Activated naive CD8-positive, alpha-beta T cell (primary cell): ENCODE measurements at regions not wholly inside any gene's neighbourhood (a gene's known extent, or its start where the extent isn't known, plus 50 kb on each side); places are given as distances from the start of the nearest gene placed in this dataset.

ENCODE experiments used
- H3K27ac Mint-ChIP-seq: one replicate; pipeline ENCODE4 v1.8.0; 2021; ENCODE audit warnings: mixed read lengths
- H3K27me3 Mint-ChIP-seq: one replicate; pipeline ENCODE4 v1.8.0; 2021; ENCODE audit warnings: mixed read lengths
- H3K36me3 Mint-ChIP-seq: one replicate; pipeline ENCODE4 v1.8.0; 2021; ENCODE audit warnings: mixed read lengths
- H3K4me1 Mint-ChIP-seq: one replicate; pipeline ENCODE4 v1.8.0; 2021; ENCODE audit warnings: low read depth, mixed read lengths
- H3K4me3 Mint-ChIP-seq: one replicate; pipeline ENCODE4 v1.8.0; 2021; ENCODE audit warnings: mild to moderate bottlenecking, mixed read lengths
- H3K9me3 Mint-ChIP-seq: one replicate; pipeline ENCODE4 v1.8.0; 2021; ENCODE audit warnings: low read depth, mixed read lengths

DNA sequence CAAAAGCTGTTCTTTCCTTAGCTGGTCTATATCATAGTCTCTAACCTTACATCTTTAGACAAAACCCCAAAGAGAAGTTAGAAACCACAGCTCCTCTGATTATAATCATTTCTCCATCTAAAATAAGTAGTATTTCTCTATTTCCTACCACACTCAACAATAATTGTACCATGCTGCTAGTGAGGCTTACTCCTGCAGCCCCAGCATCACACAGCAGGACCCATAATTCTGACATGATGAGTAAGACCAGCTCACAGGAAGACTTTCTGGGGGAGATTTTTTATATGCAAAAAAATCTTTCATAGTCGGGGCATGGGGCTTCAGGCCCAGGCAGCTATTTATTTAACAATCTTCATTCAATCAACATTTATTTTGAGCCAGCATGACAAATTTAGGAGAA lies 441.6 kb downstream of the DYNC2H1 start:
- Mint-ChIP-seq H3K36me3 (no peaks in the 10 kb centered on the region), H3K4me3 (no peak overlapping the region), H3K27me3 (no peaks in the 10 kb centered on the region), H3K4me1 (no peaks in the 10 kb centered on the region), H3K9me3 (no peaks in the 10 kb centered on the region), H3K27ac (no peak overlapping the region)

DNA sequence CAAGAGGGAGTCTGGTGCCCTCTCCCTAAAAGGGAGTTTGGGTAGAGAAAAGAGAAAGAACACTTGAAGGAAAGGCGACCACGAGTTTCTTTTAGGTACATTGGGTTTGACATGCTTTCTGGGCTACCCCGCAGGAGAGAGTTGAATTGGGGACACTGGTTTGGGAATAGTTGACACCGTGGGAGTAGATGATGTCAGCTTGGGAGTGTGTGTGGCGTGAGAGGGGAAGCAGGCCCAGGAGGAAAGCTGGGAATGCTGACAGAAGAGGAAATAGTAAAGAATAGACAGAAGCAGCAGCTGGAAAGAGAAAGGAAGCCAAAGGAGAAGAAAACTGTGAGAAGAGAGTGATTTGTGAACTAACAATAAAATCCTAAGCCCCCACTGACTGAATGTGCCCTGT lies 442.9 kb downstream of the DYNC2H1 start:
- Mint-ChIP-seq H3K36me3 (no peaks in the 10 kb centered on the region), H3K27me3 (no peaks in the 10 kb centered on the region), H3K4me1 (no peaks in the 10 kb centered on the region), H3K4me3 (no peak overlapping the region), H3K27ac (no peak overlapping the region), H3K9me3 (no peaks in the 10 kb centered on the region)

DNA sequence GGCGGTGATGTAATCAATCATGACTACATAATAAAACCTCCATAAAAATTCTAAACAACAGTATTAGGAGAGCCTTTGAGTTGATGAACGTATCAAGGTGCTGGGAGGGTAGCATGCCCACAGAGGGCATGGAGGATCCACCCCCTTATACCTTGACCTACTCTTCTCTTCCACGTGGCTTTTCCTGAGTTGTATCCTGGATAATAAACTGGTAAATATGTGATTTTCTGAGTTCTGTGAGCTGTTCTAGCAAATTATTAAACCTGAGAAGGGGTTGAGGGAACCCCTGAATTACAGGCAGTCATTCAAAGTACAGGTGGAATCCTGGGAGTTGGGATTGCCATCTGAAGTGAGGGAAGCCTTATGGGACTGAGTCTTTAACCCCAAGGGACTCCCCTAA lies 446.9 kb downstream of the DYNC2H1 start:
- Mint-ChIP-seq H3K4me3 (no peak overlapping the region), H3K9me3 (no peaks in the 10 kb centered on the region), H3K27me3 (peaks cover 4% of the 10 kb centered on the region), H3K36me3 (no peaks in the 10 kb centered on the region), H3K4me1 (no peaks in the 10 kb centered on the region), H3K27ac (no peak overlapping the region)

DNA sequence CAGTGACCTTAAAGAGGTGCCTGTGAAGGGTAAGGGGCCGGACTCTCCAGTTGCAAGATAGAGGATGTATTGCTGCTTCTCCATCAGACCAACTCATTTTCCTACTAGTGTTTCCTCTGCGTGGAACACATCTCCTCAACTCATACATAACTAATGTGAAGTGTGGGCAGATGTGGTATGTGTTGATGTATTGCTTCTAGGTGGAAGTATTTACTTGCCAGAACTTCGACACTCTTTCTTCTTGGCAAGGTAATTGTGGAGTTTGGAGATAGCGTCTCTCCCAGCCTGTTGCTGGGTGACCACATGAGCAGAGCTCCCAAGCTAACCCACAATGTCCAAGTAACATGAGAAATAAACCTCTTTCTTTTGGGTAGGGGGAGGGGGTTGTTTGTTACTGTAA lies 456.9 kb downstream of the DYNC2H1 start:
- H3K4me3 Mint-ChIP-seq: no peak overlapping the region
- H3K36me3 Mint-ChIP-seq: no peaks in the 10 kb centered on the region
- H3K4me1 Mint-ChIP-seq: no peaks in the 10 kb centered on the region
- no peak overlapping the region for H3K27ac Mint-ChIP-seq
- H3K27me3 Mint-ChIP-seq: peaks cover 1% of the 10 kb centered on the region
- no peaks in the 10 kb centered on the region for H3K9me3 Mint-ChIP-seq

DNA sequence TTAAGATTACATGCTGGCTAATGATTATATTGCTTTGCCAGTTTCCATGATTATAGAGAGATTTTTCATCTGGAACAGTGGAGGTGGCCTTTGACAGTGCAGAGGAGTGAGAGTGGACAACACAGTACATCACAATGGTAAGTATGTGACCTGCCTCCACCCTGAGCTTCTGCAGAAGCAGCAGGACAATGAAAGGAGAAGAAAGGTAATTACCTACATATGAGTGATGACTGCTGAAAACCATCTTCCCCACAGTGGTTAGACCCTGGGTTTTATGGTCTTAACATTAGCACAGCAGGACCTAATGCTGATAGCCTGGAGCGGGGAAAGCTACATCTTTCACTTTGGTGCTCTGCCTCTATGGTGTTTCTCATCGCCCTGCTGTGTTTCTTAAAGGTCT lies 454.7 kb upstream of the DDI1 start:
- Mint-ChIP-seq H3K27me3 (no peaks in the 10 kb centered on the region), H3K4me1 (no peaks in the 10 kb centered on the region), H3K4me3 (no peak overlapping the region), H3K9me3 (no peaks in the 10 kb centered on the region), H3K27ac (no peak overlapping the region), H3K36me3 (no peaks in the 10 kb centered on the region)

DNA sequence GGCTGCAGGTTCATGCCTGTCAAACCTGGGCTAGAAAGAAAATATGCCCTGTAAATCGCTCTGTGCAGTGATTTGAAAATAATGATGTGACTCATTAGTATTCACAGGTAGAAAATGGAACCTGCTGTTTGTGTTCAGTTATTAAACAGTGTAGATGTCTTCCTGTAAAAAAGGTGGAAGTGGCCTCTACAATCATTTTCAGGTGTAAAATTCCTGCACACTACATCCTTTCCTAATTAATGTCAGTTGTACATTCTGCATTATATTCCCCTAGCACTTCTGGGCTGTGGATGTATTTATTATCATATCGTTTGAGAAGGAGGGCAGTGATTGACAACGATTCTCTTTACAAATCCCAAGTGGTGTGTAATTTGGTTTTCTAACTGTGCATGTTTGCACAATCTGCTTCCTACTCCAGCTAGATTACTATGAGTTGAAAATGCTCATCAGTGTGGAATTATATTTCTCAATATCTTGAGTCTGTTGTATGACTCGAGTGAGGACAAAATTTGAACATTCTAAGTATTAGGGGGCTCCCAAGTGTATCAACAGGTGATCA lies 454.0 kb upstream of the DDI1 start:
- Mint-ChIP-seq H3K27me3 (no peaks in the 10 kb centered on the region), H3K27ac (no peak overlapping the region), H3K4me1 (no peaks in the 10 kb centered on the region), H3K9me3 (no peaks in the 10 kb centered on the region), H3K36me3 (no peaks in the 10 kb centered on the region), H3K4me3 (no peak overlapping the region)

DNA sequence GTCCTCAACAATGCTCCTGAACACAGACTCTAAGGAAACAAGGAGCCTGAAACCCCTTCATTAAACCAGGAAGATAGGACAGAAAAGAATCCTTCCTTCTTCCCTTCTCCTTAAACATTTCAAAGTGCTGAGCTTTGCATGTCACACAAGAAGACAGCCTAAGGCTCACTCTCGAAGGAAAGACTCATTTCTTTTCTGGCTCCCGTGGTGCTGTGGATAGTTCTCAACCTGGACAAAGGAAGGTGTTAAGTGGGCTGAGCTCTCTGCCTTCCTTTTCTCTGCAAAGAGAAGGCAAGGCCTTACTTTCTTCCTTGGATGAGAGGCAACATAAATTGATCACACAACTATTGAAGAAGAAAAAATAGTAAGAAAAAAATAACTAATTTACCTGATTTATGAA lies 452.4 kb upstream of the DDI1 start:
- Mint-ChIP-seq H3K27ac (no peak overlapping the region), H3K9me3 (no peaks in the 10 kb centered on the region), H3K27me3 (no peaks in the 10 kb centered on the region), H3K4me3 (no peak overlapping the region), H3K36me3 (no peaks in the 10 kb centered on the region), H3K4me1 (no peaks in the 10 kb centered on the region)

DNA sequence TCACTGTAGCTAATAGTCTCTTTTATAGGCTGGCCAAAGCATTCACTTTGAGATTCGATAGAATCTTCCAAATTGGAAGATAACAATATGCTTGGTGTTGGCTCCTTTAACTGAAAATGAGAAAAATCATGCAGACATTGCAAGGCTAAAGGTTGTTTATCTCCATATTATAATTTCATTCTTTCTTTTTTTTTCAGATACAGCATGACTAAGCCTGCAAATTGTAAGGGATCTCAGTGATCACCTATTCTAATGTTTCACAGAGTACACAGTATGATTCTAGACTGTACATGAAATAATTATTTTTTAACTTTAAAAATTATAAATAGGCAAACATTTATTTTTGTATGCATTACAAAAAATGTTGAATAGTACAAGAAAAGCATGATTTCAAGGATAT lies 451.7 kb upstream of the DDI1 start:
- Mint-ChIP-seq H3K27me3 (peaks cover 2% of the 10 kb centered on the region), H3K9me3 (no peaks in the 10 kb centered on the region), H3K27ac (no peak overlapping the region), H3K36me3 (no peaks in the 10 kb centered on the region), H3K4me1 (no peaks in the 10 kb centered on the region), H3K4me3 (no peak overlapping the region)

DNA sequence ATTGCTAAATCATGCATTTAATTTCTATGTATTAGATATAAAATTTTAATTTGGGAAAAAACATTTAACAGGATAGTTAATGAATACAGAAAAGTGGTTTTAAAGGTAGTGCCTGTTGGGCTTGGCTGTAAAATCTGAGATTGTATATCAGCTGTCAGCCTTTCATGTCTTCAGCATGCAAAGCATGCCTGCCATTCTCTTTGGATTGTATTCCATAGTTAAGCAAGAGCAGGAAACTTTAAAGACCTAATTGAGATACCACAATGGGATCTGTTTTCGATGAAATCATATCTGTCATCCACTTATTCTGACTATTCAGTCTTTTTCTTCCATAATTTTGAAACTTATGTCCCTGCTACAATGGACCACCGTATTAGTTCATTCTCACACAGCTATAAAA lies 451.0 kb upstream of the DDI1 start:
- Mint-ChIP-seq H3K4me3 (no peak overlapping the region), H3K36me3 (no peaks in the 10 kb centered on the region), H3K27me3 (peaks cover 2% of the 10 kb centered on the region), H3K4me1 (no peaks in the 10 kb centered on the region), H3K27ac (no peak overlapping the region), H3K9me3 (no peaks in the 10 kb centered on the region)

DNA sequence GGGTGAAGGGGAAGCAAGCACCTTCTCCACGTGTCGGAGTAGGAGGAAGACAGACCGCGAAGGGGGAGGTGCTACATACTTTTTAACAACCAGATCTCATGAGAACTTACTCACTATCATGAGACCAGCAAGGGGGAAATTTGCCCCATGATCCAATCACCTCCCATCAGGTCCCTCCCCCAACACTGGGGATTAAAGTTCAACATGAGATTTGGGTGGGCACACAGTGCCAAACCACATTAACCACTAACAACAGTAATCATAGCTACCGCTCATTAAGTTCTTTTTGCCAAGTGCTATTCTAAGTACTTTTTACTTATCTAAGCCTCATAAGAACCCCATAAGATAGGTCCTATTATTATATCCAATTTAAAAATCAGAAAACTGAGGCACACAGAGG lies 450.5 kb upstream of the DDI1 start:
- no peak overlapping the region for H3K27ac Mint-ChIP-seq
- H3K4me3 Mint-ChIP-seq: no peak overlapping the region
- no peaks in the 10 kb centered on the region for H3K9me3 Mint-ChIP-seq
- H3K36me3 Mint-ChIP-seq: no peaks in the 10 kb centered on the region
- H3K27me3 Mint-ChIP-seq: peaks cover 2% of the 10 kb centered on the region
- H3K4me1 Mint-ChIP-seq: no peaks in the 10 kb centered on the region

DNA sequence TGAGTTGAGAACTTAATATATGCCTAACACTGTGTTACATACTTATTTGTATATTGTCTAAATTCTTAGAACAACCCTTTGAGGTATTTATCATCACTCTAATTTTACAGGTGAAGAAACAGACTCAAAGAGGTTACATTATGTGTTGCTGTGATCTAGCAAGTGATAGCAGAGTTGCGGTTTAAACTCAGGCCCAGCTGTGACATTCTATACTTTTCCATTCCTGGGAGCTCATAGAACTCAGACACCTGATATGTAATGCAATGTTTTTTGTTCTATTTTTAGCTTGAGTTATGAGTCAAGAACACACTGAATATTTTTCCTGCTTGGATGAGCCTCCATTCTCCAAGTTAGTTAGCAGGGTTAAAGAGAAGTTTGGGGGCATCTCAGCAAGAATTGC lies 449.7 kb upstream of the DDI1 start:
- peaks cover 2% of the 10 kb centered on the region for H3K27me3 Mint-ChIP-seq

DNA sequence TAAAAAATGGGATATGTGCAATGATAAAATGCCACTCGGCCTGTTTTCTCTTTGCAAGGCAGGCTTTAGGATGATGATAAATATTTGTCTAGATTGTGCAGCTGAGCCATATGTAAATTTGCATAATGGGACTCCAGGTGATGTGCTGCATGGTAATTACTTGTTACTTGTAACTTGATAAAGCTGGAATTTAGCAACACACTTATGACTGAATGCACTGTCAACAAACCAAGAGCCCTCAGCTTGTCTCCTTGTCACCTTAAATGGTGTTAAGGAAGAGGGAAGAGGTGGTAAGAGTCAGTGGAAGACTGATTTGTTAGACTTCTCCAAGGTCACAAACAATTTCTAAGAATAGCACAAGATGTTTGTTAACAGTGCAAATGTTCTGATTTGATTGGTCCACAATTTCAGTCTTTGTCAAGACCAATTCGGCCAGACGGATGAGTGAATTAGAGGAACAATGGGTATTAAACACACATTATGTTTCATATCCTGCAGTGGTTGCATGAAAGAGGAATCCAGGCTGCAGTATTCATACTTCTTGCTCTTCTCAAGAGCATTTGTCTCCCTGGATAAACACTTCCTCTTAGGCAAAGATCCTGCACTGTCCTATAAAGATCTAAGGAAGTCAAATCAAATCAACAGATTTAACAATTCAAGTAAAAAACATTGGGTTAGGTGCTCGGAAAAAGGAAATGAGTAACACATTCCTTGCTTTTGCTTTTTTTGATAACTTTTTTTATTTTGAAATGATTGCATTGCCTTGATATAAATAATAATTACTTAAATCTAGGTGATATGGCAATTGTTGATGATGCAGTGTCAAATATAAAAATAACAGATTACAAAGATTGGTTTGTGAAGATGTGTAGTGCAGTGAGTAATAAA lies 448.3 kb upstream of the DDI1 start:
- H3K9me3 Mint-ChIP-seq: no peaks in the 10 kb centered on the region
- H3K4me1 Mint-ChIP-seq: no peaks in the 10 kb centered on the region
- H3K27ac Mint-ChIP-seq: no peak overlapping the region
- H3K4me3 Mint-ChIP-seq: no peak overlapping the region
- H3K36me3 Mint-ChIP-seq: no peaks in the 10 kb centered on the region
- H3K27me3 Mint-ChIP-seq: peaks cover 2% of the 10 kb centered on the region

More for the DNA sequence above, 449.7 kb upstream of the DDI1 start:
- no peaks in the 10 kb centered on the region for H3K4me1 Mint-ChIP-seq
- H3K27ac Mint-ChIP-seq: no peak overlapping the region
- no peaks in the 10 kb centered on the region for H3K9me3 Mint-ChIP-seq
- no peak overlapping the region for H3K4me3 Mint-ChIP-seq
- H3K36me3 Mint-ChIP-seq: no peaks in the 10 kb centered on the region

DNA sequence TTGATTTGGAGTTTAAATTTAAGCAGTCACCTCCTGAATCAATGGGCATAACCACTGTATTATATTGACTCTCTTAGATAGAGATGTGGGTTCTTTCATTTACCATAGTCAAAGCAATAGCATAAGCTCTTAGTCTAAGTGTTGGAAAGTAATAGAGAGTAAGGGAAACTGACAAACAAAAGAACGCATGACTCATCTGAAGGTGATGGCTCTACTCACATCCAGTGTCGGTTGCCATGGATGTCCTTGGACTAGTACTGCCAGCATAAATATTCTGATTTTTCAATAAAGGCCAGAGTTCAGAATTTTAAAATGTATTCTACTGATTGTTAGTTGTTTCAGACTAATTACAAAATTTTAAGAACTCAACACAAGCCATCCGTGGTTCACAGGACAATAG lies 444.9 kb upstream of the DDI1 start:
- H3K4me3 Mint-ChIP-seq: no peak overlapping the region
- H3K36me3 Mint-ChIP-seq: no peaks in the 10 kb centered on the region
- H3K9me3 Mint-ChIP-seq: no peaks in the 10 kb centered on the region
- no peaks in the 10 kb centered on the region for H3K4me1 Mint-ChIP-seq
- H3K27me3 Mint-ChIP-seq: peaks cover 2% of the 10 kb centered on the region
- H3K27ac Mint-ChIP-seq: no peak overlapping the region

DNA sequence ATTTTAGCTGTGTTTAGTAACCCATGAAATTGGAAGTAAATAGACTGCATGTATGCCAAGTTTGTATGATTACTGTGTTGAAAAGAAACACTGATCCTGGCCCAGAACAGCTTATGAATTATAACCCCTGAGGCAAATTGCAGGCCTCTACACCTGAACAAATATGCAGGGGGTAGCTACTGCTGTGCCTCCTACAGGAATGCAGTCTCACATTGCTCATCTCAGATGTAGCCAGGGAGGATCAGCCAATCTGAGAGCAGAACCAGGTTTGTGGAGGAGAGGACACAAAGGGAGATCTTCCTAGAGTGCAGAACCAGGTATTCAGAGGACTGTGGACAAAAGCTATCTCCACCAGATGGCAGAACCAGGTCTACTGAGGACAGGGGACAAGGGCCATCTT lies 442.2 kb upstream of the DDI1 start:
- H3K27ac Mint-ChIP-seq: no peak overlapping the region
- H3K27me3 Mint-ChIP-seq: no peaks in the 10 kb centered on the region
- H3K9me3 Mint-ChIP-seq: no peaks in the 10 kb centered on the region
- H3K4me1 Mint-ChIP-seq: no peaks in the 10 kb centered on the region
- H3K36me3 Mint-ChIP-seq: no peaks in the 10 kb centered on the region
- no peak overlapping the region for H3K4me3 Mint-ChIP-seq

DNA sequence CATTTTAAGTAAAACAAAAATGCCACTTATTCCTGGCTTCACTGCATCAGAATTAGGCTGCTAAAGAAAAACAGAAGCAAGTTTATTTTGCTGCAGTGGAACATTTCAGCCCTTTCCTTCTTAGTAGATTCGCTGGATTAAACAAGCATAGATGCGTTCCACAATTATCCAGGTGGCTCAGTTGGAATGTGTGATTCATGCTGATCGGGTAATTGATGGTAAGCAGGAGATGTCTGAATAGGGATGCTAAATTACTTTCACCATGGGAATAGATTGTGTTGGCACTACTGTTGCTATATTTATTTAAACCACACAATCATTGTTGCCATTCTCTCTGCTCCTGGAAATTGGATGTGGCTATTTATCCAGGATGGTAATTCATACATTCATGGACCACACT lies 440.1 kb upstream of the DDI1 start:
- Mint-ChIP-seq H3K4me1 (no peaks in the 10 kb centered on the region), H3K9me3 (no peaks in the 10 kb centered on the region), H3K27me3 (no peaks in the 10 kb centered on the region), H3K27ac (no peak overlapping the region), H3K4me3 (no peak overlapping the region), H3K36me3 (no peaks in the 10 kb centered on the region)
